ENCODE measurements at regions not wholly inside any gene's neighbourhood (a gene's known extent, or its start where the extent isn't known, plus 50 kb on each side); places are given as distances from the start of the nearest gene placed in this dataset.
A peak's percentile ranks its signal among the peaks of the same experiment; 100 is the strongest.

DNA sequence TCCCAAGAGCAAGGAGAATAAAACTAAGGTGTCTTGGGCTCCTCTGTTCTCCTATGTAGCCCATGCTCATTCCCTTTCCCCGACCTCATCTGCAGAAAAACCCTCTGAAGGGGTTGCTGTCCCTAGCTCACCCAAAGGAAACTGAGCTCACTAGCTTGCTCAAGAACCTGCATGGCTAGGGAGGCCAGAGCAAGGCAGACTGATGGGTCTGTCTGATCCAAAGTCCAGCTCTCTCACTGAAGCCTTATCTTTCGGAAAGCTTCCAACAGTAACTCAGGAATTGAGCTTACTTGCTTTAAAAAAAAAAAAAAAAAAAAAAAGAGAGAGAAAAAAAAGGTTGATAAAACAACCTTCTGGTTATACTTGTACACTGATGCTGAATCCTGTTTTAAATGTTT, 141.4 kb upstream of the TOPAZ1 start:
- DNase-seq = no peak

DNA sequence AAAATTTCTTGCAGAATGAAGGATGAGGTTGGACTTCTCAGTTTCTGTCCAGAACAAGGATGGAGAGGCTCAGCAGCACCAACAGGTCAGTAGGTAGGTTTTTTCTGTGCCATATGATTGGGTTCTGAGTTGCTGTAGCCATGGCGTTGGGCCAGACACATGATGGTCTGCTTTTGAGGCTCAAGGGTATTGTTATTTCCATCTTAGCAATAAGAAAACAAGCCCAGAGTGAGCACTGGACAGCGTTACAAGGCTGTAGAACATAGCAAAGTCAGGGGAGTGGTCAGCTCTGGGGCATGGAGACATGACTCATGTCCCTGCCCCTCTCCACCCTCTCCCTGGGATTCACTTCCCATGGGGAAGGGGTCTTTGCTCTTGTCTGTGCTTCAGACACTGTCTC, 137.6 kb upstream of the TOPAZ1 start:
- DNase-seq = no peak

DNA sequence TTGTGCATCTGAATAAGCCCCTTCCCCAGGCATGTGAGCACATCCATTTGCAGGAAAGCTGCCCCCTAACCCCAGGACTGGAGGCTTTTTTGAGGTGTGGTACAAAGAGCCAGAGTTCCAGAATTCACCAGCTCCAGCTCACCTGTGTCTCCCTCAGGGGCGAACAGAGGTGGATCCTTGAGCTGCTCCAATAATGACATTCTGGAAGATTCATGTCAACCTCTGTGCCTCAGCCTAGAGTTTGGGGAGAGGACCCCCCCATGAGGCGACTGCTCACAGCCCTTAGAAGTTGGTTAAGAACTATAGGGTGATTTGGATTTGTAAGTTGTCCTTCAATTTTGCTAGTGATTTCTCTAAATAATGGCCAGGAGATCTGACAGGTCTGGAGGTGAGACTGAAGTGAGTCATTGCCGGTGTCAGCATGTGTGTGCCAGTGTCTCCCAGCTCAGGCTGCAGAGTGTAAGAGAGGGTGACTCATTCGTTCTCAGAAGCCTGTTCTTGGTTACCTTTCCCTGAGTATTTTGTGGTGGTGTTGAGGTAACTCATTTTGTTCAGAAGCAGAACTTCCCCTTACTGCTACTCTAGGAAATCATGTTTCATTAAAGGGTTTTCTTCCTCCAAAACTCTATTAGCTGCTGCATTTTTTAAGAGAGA, 136.9 kb upstream of the TOPAZ1 start:
- DNase-seq = peak; percentile 59

DNA sequence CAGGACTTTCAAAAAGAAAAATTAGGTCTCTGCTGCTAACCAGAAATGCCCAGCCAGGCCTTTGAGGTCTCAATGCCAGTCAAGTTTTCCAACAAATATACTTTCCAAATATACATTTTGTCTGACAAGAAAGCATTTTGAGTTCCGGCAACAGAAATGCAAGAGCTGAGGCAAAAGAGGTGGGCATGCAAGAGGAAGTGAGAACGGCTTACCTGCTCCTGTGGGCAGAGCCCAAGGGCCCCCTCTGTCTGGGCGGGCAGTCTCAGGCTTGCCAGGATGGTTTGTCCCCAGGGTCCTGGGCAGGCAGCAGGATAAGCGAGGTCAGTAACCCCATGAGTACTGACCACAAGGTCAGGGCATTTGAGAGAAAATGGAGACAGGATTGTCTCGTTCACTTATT, 136.1 kb upstream of the TOPAZ1 start:
- DNase-seq = no peak

DNA sequence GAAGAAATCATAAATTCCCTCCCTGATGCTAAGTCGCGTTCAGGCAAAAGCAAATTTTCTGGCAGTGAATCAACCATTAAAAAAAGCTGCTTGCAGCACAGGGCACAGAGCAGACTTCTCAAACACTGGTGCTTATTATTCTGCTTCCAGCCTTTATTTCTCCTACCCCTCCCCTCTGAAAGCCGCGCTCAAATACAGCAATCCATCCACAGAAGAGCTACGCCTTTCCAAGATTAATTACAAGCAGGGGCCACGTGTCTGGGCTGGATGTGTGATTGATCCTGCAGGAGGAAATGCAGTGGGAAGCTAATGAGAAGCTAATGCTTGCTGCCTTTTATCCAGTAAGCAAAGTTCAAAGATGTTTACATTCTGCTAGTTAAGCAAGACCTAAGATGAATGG, 134.9 kb upstream of the TOPAZ1 start:
- DNase-seq = no peak

DNA sequence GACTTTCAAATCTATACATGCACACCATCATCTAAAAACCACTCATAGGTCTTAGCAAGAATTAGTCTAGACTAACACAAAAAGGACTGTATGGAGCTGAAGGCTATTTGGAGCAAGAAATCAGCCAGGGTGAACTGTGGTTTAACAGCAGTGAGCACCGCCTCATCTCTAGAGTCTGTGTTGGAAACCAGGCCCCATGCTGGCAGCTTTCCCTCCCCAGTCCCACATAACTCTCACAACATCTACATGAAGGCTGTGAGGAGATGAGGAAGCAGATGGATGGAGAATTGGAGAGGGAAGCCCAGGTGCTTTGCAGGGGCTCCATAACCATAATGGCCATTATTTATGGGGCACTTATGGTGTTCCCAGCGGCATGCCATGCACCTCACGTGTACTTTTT, 133.2 kb upstream of the TOPAZ1 start:
- DNase-seq = no peak

DNA sequence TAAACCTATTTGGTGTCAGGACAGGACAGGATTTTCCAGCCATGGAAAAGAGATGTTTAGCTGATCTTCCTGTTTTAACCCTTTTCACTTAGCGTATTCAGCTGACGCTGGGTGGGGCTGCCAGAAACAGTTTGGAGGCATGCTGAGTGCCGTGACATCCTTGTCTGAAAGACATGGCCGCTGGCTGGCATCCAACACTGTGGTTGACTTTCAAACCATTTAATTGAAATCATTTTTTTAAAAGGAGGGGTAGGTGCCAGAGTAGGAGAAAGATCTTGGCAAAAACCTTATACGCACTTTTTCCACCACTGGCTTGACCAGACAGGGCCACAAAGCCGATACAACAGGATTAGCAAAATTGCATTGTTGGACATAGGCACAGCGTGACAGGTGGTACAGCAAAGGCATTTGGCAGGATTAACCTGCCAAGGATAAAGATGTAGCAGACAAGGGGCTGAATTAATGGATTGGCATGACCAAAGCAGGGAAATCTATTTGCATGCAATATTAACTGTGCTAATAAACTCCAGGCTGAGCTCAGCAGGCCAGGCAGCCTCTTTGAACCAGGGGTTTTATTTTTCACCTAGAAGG, 131.8 kb upstream of the TOPAZ1 start:
- no peak for DNase-seq

DNA sequence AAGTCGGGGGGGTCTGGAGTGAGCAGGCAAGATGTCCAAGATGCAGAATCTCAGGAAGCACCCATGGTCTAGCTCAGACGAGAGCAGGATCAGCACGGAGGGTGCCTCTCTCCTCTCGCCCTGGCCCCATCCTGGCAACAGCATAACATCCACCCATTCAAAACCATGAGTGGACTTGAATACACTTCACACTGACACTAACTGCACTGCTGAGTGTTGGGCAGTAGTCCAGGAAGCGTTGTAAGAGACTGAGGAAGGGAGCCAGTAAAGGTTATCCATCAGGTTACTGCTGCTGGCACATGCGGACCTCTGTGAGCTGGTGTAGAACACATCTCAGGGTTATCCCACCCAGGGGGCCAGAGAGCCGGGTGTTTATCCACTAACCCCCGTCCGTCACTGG, 131.0 kb upstream of the TOPAZ1 start:
- no peak for DNase-seq

DNA sequence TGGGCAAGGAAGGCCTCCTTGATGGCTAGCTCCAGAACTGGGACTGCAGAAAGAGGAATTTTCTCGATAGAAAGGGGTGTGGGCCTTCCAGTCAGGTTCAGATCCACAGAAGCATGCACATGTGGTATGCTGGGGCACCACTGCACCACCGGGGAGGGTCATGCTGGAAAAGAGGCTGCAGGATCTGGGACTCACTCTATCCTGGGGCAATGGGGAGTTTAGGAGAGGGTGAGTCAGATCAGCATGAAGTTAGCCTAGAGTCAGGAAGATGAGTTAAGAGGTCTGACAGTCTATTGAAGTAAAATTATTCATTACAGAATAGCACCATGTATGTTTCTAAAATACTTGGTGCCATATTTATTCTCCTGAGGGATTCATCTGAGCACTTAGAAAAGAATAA, 130.2 kb upstream of the TOPAZ1 start:
- DNase-seq = no peak

DNA sequence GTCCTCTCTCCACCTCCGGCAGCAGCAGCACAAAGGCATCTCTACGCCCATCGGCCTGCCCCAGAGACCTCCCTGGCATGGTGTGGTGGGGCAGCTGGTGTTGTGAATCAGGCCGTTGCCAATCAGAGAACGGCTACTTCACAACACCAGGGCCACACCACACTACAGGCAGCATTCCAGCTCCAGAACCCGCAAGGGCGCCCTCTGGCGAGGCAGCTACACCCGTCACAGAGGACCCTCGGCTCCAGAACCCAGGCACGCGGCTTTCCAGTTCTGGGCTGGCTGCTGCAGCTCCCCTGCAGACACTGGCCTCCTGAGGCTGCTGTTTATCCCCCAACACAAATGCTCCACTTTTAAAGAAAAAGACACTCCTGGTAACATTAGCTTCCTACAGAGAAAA, 127.5 kb upstream of the TOPAZ1 start:
- DNase-seq = peak; percentile 72

DNA sequence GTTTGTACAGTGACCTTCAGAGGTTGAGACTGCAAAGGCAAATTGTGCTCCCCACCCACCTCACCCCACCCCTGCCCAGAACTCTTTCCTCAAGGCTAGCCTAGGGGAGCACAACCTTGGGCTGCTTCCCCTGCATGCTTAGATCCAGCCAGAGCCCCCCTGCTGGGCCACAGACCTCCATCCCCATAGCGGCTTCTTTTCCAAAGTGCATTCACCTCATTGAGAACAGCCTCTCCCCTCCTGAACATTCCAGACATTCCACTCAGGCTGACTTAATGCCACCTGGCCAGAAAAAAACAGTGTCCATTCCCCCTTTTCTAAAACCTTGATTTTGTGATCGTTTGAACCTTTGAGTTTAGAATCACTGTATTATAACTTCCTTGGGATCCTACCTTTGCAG, 124.4 kb upstream of the TOPAZ1 start:
- no peak for DNase-seq

DNA sequence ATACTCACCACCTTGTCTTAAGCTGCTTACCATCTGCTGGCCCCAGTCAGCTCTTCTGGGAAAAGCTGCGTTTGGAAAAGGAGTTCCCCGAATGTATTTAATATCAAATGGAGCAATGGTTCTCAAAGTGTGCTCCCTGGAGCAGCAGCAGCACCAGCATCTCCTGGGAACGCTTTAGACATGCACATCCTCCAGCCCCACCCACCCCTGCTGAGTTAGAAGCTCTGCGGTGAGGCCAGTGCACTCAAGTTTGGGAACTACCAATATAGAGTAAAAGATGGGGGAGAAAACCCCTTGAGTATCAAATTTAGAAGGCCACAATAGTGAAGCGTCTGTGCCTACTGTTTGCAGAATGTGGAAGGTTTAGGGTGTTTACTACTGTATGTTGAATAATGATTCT, 124.0 kb upstream of the TOPAZ1 start:
- no peak for DNase-seq

DNA sequence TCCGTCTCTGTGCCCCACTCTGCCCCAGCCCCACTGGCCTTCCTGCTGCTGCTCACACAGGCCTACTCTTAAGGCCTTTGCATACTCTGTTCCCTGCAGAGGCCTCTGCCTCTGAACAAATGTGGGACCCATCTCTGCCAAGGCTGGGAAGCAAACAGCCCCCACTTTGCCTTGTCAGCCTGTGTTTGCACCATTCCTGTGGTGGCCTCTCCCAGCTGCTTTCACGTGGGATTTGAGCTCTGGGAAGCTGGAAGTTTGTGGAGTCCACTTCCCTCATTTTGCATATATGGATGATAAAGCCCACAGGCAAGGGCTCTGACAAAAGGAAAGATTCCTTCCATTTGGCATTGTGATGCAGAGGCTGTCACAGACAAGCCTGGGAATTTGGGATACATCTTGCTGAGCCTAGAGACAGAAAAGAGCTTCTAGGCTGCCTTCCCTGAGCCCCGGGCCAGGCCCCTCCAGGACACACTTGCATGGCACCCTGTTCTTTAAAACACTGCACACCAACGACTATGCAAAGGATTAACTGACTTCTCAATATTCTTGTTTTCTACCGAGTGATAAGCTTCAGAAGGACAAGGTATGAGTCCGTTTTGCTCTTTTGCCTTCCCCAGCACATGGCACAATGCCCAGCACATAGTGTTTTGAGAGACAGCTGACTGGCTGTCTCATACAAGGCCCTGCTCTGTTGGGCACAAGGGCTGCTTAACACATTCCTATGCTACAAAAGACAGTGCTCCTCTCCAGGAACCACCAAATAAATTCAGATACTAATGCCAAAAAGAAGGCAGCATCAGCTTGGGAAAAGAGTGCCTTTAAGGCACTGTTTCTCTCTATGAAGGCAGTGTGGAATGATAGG, 120.7 kb upstream of the TOPAZ1 start:
- no peak for DNase-seq

DNA sequence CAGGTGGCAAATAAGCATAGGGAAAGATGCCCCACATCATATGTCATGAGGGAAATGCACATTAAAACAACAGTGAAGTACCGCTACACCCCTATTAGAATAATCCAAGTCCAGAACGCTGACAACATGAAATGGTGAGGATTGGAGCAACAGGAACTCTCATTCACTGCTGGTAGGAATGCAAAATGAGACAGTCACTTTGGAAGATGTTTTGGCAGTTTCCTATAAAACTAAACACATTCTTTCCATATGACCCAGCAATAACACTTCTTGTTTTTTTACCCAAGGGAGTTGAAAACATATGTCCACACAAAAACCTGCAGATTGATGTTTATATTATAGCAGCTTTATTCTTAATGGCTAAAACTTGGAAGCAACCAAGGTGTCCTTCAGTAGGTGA, 116.4 kb upstream of the TOPAZ1 start:
- no peak for DNase-seq

DNA sequence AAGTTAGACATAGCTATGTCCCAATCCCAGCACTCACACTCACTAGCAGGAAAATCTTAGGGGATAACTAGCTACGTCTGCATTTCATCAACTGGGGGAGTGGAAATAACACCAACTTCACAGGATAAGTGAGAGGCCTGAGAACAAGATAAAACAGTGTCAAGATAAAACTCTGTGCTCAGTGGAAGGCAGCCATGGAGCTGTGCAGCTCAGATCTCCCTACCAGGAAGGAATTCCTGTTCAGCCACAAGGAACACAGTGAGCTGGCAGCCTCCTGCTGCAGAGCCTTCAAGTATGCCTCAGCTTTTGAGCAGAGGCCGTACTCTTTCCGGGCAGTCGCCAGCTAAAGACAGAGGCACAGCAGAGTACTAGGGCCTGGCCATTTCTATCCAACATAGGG, 115.8 kb upstream of the TOPAZ1 start:
- no peak for DNase-seq

DNA sequence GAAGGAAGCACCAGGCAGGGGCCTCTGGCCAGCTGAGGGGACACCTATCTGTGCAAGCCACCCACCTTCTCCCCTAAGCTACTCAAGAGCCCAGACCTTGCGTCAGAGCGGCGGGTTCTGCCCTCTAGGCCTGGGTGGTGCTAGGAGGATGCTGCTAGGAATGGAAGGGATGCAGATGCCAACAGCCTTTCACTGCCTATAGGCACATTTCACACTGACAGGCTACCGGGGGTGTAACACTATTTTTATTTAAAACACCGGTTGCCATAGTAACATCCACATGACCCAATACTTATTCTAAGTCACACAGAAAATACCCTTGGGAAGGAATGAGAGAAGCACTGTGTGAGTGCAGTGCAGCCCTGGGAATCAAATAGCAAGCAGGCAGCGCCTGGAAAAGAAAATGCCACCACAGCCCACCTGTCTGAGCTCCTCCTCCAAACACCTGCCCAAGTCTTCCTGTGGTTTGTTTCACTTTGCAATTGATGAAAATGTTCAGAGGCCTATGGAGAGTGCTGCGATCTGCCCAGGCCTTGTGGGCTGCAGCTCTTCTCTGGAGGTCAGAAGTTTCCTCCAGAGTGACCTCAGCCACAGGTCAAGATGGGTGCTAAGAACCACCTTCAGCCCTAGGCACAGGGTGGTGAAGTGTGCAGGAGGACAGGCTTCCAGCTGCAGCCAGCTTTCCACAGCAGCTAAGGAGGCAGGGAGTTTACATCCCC, 113.5 kb upstream of the TOPAZ1 start:
- DNase-seq = no peak

DNA sequence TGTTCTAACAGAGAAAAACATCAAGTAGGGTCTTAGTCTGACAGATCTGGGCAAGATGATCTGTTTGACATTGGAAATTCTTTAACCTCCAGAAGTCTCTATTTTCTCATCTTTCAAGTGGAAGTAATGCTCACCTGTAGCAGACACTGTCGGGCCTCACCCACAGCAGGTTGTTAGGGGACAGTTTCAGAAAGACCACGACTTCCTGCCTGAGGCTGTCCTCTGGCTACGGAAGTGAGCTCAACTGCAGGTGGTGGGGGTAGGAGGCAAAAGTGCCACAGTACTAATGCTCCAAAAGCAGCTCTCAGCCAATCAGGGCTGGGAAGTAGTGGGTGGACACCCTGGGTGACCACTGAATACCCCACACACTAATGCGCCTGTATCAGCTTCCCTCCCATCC, 111.4 kb upstream of the TOPAZ1 start:
- no peak for DNase-seq

DNA sequence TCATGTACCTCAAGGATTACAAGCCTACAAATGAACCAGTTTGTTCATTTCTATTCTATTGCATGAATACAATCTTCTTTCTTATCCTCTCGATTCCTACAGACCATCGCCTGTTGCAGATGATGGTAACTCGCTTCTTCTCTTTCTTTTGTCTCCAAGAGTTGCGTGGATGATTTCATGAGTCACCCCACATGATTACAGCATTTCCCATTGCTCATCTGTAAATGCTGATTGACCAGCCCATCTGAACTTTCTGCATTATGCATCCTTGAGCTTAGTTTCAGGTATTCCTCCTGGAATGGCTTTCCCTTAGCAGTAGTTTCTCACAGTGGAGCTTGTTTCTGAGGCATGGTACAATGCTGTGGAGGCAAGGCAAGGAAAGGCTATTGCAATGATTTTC, 109.6 kb upstream of the TOPAZ1 start:
- no peak for DNase-seq

DNA sequence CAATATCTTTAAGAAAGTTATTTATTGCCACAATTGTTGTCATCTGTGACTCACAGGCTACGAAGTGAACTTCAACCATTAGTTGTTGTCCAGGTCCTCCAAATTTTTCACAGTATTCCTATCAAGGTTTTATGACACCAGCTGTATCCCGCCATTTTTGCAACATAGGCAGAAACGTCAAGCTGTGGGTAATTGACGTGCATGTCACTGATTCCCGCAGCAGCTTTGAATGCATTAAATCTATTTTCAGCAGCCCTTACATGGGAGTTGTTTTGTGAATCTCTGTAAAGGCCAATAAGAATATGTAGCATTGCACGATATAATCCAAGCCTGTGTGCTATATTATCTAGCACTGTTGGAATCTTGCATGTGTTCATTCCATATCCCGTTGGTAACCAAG, 109.1 kb upstream of the TOPAZ1 start:
- DNase-seq = no peak

DNA sequence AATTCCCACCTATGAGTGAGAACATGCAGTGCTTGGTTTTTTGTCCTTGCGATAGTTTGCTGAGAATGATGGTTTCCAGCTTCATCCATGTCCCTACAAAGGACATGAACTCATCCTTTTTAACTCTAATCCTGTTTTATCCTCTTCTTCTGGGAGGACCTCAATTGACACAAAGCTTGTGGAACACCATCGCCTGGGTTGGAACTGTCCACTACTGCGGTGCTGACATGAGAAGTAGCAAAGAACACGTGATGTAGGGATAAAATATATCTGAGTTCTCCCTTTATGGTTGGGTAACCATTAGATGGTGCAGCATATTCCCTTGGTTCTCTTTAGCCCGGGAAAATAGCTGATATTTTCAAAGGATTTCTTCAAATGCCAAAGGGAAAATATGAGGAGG, 105.3 kb upstream of the TOPAZ1 start:
- DNase-seq = no peak

DNA sequence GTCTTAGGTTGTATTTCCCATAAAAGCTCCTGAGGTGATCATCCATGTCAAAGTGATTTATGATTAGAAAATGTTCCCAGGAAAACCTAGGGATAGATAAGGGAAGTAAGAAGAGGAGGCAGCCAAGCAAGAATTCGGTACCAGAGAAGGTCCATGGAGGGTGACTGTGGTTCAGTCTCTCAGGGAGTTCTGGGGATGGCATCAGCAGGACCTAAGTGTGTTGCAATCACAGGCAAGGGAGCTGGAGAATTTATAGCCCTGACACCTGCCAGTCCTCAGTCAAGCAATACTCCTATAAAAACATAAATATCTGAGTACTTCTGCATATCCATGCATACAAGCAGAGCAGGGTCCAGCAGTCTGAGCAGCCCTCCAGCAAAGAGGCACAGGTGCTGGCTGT, 95.6 kb upstream of the TOPAZ1 start:
- DNase-seq = no peak

DNA sequence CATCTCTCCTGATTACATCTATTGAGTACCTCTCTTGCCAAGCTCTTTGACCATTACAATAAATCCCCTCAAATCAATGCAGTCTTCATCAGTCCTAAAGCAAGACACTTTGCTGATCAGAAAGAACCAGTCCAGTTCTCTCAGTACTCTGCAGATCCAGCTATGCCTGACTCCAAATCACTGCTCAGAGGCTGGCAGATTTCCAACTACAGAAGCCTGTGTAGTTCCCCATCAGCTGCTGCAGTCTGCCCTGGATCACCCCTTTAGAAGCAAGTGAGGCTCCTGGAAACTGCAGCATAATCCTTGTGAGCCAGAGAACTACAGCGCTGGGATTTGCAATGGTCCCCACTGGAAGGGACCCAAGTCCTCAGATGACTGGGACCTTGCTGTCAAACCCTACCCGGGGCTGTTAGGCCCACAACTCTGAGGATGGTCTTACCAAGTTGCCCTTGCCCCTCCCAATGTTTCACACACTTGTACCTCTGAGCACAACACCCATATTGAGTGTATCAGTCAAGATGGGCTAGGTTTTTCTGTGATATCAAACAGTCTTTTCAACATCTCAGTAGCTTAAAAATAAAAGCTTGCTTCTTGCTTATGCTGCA, 81.9 kb upstream of the TOPAZ1 start:
- DNase-seq = no peak

DNA sequence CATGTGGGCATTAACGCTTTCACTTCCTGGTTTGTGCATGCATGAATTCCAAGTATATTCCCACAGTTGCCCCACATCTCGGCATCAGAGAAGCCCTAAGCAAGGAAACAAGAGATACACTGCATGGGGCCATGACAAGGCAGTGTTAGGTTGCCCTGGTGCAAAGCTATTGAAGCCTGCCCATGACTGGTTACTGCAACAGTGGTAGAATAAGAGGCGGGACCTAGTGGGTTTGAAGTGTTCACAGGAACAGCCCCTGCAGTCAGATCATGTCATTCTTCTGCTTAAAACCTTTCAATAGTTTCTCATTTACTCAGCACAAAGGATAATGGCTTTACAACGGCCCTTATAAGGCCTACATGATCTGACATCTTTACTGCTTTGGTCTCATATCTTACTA, 80.9 kb upstream of the TOPAZ1 start:
- no peak for DNase-seq
